HUES48 (cell line): ENCODE measurements at regions not wholly inside any gene's neighbourhood (a gene's known extent, or its start where the extent isn't known, plus 50 kb on each side); places are given as distances from the start of the nearest gene placed in this dataset.

Experiments
- H3K27ac ChIP-seq: one replicate; pipeline ENCODE4 v1.7.0; 2013; ENCODE audit warnings: low read depth, low read length, inconsistent platforms
- H3K27me3 ChIP-seq: 2 replicates; pipeline ENCODE4 v1.6.1; 2013; ENCODE audit warnings: mild to moderate bottlenecking, low read length; ENCODE audit not compliant: control insufficient read depth, insufficient read depth
- H3K36me3 ChIP-seq: 2 replicates; pipeline ENCODE4 v1.6.1; 2013; ENCODE audit warnings: low read length; ENCODE audit not compliant: control insufficient read depth, insufficient read depth
- H3K4me1 ChIP-seq: 2 replicates; pipeline ENCODE4 v1.6.1; 2013; ENCODE audit warnings: mild to moderate bottlenecking, low read length; ENCODE audit not compliant: control insufficient read depth, insufficient read depth
- H3K4me3 ChIP-seq: 2 replicates; pipeline ENCODE4 v1.5.1; 2013; ENCODE audit warnings: mild to moderate bottlenecking, low read depth, low read length
- H3K9ac ChIP-seq: 2 replicates; pipeline ENCODE4 v1.6.1; 2013; ENCODE audit warnings: mild to moderate bottlenecking, low read depth, low read length, moderate library complexity
- H3K9me3 ChIP-seq: 2 replicates; pipeline ENCODE4 v1.6.1; 2013; ENCODE audit warnings: low read length; ENCODE audit not compliant: control insufficient read depth, insufficient read depth

DNA sequence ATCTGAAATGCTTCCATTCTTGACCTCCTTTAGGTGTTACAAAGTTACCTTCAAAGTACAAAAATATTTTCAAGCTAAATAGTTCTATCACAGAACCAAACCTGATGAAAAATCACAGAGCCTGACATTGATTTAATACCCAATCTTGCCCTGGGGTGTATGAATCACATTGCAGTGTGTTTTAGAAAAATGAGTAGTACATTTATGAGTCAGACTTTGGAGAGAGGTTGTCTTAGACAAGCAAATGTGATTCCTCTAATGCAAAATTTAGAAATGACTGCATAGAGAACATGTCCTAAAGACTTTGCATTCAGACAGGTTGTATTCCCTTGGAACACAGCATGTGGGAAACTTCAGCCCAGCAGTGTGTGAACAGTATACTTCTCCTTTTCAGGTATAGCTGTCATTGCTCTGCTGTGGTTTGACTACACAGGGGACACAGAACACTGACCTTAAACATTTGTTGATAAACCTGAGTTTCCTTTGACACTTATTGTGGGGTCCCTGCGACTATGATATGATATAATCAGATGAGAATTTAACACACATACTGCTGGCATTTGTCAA lies 972.1 kb downstream of the JRKL start:
- no peak overlapping the region for H3K27ac ChIP-seq
- no peak overlapping the region for H3K4me3 ChIP-seq
- H3K4me1 ChIP-seq = no peaks in the 10 kb centered on the region; the same call in 1 of the 2 replicates
- no peaks in the 10 kb centered on the region for H3K36me3 ChIP-seq
- H3K27me3 ChIP-seq = no peaks in the 10 kb centered on the region
- no peak overlapping the region for H3K9ac ChIP-seq
- H3K9me3 ChIP-seq = no peaks in the 10 kb centered on the region

- H3K9me3 ChIP-seq = no peaks in the 10 kb centered on the region
- H3K9ac ChIP-seq = no peak overlapping the region
- no peaks in the 10 kb centered on the region; the same call in 1 of the 2 replicates for H3K4me1 ChIP-seq
- H3K36me3 ChIP-seq = no peaks in the 10 kb centered on the region
- no peaks in the 10 kb centered on the region for H3K27me3 ChIP-seq
- no peak overlapping the region for H3K4me3 ChIP-seq
- H3K27ac ChIP-seq = no peak overlapping the region
Observed at GRCh38 chr11:97363331-97363730, 973.5 kb downstream of the JRKL start.

DNA sequence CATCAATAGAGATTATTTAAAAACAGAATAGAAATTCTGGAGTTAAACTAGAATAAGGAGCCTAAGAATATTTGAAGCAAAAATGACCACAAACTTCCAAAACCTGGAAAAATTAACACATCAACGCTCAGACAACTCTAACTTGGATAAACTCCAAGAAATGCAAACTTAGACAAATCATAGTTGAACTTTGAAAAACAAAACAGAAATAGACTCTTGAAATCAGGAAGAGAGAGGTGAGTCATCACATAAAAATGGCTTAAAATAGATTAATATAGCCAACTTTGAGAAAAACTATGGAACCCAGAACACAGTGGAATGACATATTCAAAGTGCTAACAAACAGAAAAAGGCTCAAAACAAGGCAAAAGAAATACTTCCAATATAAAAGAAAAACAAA lies 974.2 kb downstream of the JRKL start:
- no peak overlapping the region for H3K4me3 ChIP-seq
- no peaks in the 10 kb centered on the region for H3K27me3 ChIP-seq
- H3K4me1 ChIP-seq = no peaks in the 10 kb centered on the region; the same call in 1 of the 2 replicates
- H3K27ac ChIP-seq = no peak overlapping the region
- no peaks in the 10 kb centered on the region for H3K9me3 ChIP-seq
- no peak overlapping the region for H3K9ac ChIP-seq
- H3K36me3 ChIP-seq = no peaks in the 10 kb centered on the region

DNA sequence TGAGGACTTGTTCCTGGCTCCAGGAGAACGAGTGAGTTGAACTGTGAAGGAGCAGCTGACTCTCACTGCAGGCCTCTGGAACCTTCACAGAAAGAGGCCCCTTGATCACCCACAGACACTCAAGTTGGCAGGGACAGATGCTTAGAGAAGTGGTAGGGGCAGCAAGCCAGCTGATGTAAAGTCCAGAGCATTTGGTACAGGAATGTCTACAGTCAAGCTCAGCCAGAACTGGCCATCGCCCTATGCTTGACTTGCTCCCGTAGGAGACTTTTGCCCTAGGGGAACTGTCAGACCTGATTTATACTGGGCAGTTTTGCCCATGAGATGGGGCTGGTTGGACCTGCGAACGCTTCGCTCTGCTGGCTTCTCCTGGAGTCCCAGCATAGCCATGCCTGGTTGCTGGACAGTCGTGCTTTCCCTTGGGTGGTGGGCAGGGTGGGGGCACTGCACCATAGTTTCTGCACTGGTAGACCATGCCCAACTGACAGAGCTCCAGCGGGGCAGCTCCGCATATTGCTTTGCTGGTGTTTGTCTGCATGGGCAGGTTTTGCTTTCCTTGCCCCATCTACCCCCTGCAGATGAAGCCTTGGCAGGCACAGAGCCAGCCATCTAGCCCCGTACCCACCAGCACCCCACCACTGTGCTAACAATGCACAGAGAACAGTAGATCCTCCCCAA lies 977.7 kb downstream of the JRKL start:
- Histone ChIP-seq H3K27ac (no peak overlapping the region), H3K4me3 (no peak overlapping the region), H3K27me3 (no peaks in the 10 kb centered on the region), H3K9ac (no peak overlapping the region), H3K36me3 (no peaks in the 10 kb centered on the region), H3K9me3 (no peaks in the 10 kb centered on the region), H3K4me1 (no peaks in the 10 kb centered on the region)

- Histone ChIP-seq H3K4me3 (no peak overlapping the region), H3K27me3 (no peaks in the 10 kb centered on the region), H3K27ac (no peak overlapping the region), H3K4me1 (no peaks in the 10 kb centered on the region), H3K9ac (no peak overlapping the region), H3K36me3 (no peaks in the 10 kb centered on the region), H3K9me3 (no peaks in the 10 kb centered on the region)
Observed at GRCh38 chr11:97389270-97389669, 999.5 kb downstream of the JRKL start.

DNA sequence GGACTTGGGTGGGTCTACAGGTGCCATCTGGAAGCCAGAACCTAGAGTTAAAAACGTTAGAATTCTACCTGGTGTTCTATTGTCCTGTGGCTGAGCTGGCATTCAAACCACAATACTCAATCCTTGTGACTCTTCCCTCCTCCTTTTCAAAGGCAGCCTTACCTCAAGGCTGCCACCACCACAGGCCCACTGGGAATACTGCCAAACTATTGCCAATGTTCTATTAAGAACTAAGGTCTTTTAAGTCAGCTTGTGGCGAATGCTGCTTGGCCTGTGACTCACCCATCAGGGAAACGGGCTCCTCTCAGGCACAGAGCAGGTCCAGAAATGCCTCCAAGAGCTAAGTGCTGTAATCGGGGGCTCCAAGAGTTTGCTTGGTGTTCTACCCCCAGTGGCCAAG lies 1008.4 kb downstream of the JRKL start:
- Histone ChIP-seq H3K27me3 (no peaks in the 10 kb centered on the region), H3K27ac (no peak overlapping the region), H3K36me3 (no peaks in the 10 kb centered on the region), H3K4me1 (no peaks in the 10 kb centered on the region), H3K4me3 (no peak overlapping the region), H3K9me3 (no peaks in the 10 kb centered on the region), H3K9ac (no peak overlapping the region)

GRCh38 chr11:97409141-97409540 lies 1019.3 kb downstream of the JRKL start:
- no peaks in the 10 kb centered on the region for H3K4me1 ChIP-seq
- H3K27me3 ChIP-seq = no peaks in the 10 kb centered on the region
- no peaks in the 10 kb centered on the region for H3K9me3 ChIP-seq
- H3K4me3 ChIP-seq = no peak overlapping the region
- no peak overlapping the region for H3K27ac ChIP-seq
- H3K36me3 ChIP-seq = no peaks in the 10 kb centered on the region
- H3K9ac ChIP-seq = no peak overlapping the region

DNA sequence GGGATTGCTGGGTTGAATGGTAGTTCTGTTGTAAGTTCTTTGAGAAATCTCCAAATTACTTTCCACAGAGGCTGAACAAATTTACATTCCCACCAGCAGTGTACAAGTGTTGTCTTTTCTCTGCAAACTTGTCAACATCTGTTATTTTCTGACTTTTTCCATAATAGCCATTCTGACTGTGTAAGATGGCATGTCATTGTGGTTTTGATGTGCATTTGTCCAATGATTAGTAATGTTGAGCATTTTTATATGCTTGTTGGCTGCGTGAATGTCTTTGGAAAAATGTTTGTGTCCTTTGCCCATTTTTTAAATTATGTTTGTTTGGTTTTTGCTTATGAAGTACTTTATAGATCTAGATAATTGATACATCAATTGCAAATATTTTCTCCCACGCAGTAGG lies 1025.0 kb downstream of the JRKL start:
- no peak overlapping the region for H3K9ac ChIP-seq
- H3K36me3 ChIP-seq = no peaks in the 10 kb centered on the region
- H3K4me1 ChIP-seq = no peaks in the 10 kb centered on the region
- H3K27me3 ChIP-seq = no peaks in the 10 kb centered on the region
- no peaks in the 10 kb centered on the region for H3K9me3 ChIP-seq
- H3K27ac ChIP-seq = no peak overlapping the region
- no peak overlapping the region for H3K4me3 ChIP-seq

DNA sequence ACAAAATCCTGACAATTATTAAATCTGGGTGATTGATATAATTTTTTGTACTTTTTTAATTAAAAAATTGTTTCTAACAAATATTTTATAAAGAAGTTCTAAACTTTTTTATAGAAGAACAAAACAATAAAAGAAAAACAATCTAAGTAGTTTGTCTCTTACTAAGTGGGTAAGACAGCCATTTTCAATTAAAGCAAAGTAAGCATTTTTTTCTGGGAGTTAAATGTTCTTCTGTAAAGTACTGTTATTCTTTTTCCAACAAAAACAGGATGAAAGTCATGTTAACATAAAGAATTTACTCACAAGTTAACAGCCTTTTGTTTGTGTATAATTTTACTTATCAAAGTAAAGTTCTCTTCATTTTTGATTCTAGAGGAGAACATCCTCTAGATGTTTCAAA lies 1029.9 kb downstream of the JRKL start:
- Histone ChIP-seq H3K9me3 (no peaks in the 10 kb centered on the region), H3K9ac (no peak overlapping the region), H3K27me3 (no peaks in the 10 kb centered on the region), H3K36me3 (no peaks in the 10 kb centered on the region), H3K4me3 (no peak overlapping the region), H3K4me1 (no peaks in the 10 kb centered on the region), H3K27ac (no peak overlapping the region)

- no peak overlapping the region for H3K4me3 ChIP-seq
- no peaks in the 10 kb centered on the region for H3K4me1 ChIP-seq
- no peaks in the 10 kb centered on the region for H3K27me3 ChIP-seq
- H3K9ac ChIP-seq = no peak overlapping the region
- no peaks in the 10 kb centered on the region for H3K36me3 ChIP-seq
- H3K9me3 ChIP-seq = no peaks in the 10 kb centered on the region
- no peak overlapping the region for H3K27ac ChIP-seq
Observed at GRCh38 chr11:97428247-97428790, 1038.5 kb downstream of the JRKL start.

DNA sequence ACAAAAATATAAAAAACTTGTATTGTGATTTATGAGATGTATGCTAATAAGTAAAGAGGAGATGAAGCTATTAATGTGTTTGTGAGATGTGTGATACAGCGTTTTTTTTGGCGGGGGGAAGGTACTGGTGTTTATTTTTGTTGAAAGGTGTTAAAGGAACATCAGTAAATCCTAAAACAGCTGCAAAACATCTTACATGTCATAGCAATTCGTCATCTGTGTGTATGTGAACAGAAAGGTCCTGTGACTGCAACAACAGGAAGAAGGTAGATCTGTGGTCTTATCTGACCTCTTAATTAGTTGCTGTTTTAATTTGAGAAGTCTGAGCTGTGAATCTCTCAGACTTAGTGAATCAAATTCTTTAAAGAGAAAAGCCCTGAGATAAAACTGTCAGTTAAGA lies 1041.1 kb downstream of the JRKL start:
- Histone ChIP-seq H3K27me3 (no peaks in the 10 kb centered on the region), H3K36me3 (no peaks in the 10 kb centered on the region), H3K9me3 (no peaks in the 10 kb centered on the region), H3K4me3 (no peak overlapping the region), H3K27ac (no peak overlapping the region), H3K9ac (no peak overlapping the region), H3K4me1 (no peaks in the 10 kb centered on the region)
